Omental fat pad (tissue), 3 donors: ENCODE measurements at regions not wholly inside any gene's neighbourhood (a gene's known extent, or its start where the extent isn't known, plus 50 kb on each side); places are given as distances from the start of the nearest gene placed in this dataset.

Experiments used
- ATAC-seq: fragments of 150-250 bp; one replicate; pipeline ENCODE4 v1.9.1; 2016; ENCODE audit warnings: mild to moderate bottlenecking, moderate library complexity; ENCODE audit not compliant: low FRiP score
- DNase-seq: peaks from one replicate; pipeline ENCODE4 v3.0.0-alpha.2; 2019; ENCODE audit warnings: low spot score
- CTCF ChIP-seq, 3 donors: fragments of 450-650 bp; IDR thresholded peaks; one replicate each; pipeline ENCODE4 v1.5.1; 2016 to 2017; ENCODE audit warnings: antibody characterized with exemption in 3 of 3, mild to moderate bottlenecking in 3 of 3, moderate library complexity in 2 of 3

- no peak for ATAC-seq
- no peak for DNase-seq
- TF ChIP-seq CTCF (IDR thresholded peaks at IDR 0.05), result no peak
Measured at GRCh38 chr7:13007331-13007730, 319.9 kb downstream of the ARL4A start.

- ATAC-seq (no peak), DNase-seq (no peak)
- no peak for TF ChIP-seq CTCF (IDR thresholded peaks at IDR 0.05)
Measured at GRCh38 chr7:13009517-13009916, 322.1 kb downstream of the ARL4A start.

GRCh38 chr7:13014011-13014410 is 326.6 kb downstream of the ARL4A start:
- no peak for ATAC-seq
- no peak for DNase-seq
- TF ChIP-seq CTCF (IDR thresholded peaks at IDR 0.05), result no peak

GRCh38 chr7:13016036-13016581 is 328.7 kb downstream of the ARL4A start:
- TF ChIP-seq CTCF (IDR thresholded peaks at IDR 0.05), result no peak
- ATAC-seq, result no peak

GRCh38 chr7:13016592-13017332 is 329.3 kb downstream of the ARL4A start:
- DNase-seq (no peak), ATAC-seq (no peak)
- TF ChIP-seq CTCF (IDR thresholded peaks at IDR 0.05), result no peak

More at GRCh38 chr7:13016036-13016581, 328.7 kb downstream of the ARL4A start:
- no peak for DNase-seq

- no peak for TF ChIP-seq CTCF (IDR thresholded peaks at IDR 0.05)
- no peak for DNase-seq
- peak; percentile 73 for ATAC-seq
Measured at GRCh38 chr7:13017333-13017857, 330.0 kb downstream of the ARL4A start.

GRCh38 chr7:13017881-13018280 is 330.4 kb downstream of the ARL4A start:
- no peak for DNase-seq
- ATAC-seq, result no peak
- TF ChIP-seq CTCF (IDR thresholded peaks at IDR 0.05), result no peak
